H1 (cell line): ENCODE measurements at regions not wholly inside any gene's neighbourhood (a gene's known extent, or its start where the extent isn't known, plus 50 kb on each side); places are given as distances from the start of the nearest gene placed in this dataset.

Source experiments
- BCL11A ChIP-seq, 2 experiments: IDR thresholded peaks; one replicate each; pipeline ENCODE4 v1.6.1; 2011; ENCODE audit warnings: low read depth in 2 of 2, low read length in 2 of 2, mild to moderate bottlenecking in 2 of 2
- CREB1 ChIP-seq: IDR thresholded peaks from 2 replicates; pipeline ENCODE4 v1.6.1; 2012; ENCODE audit warnings: inconsistent platforms
- CTBP2 ChIP-seq: IDR thresholded peaks from 2 replicates; pipeline ENCODE4 v1.7.0; 2011; ENCODE audit warnings: borderline replicate concordance, mild to moderate bottlenecking, moderate library complexity, mixed read lengths, low read length; ENCODE audit not compliant: insufficient read depth, insufficient read length
- E2F6 ChIP-seq: IDR thresholded peaks from 2 replicates; pipeline ENCODE4 v1.6.1; 2012; ENCODE audit warnings: inconsistent platforms
- EP300 ChIP-seq, 2 experiments: IDR thresholded peaks; 1 replicate in 1 of 2; 2 replicates in 1 of 2; pipeline ENCODE4 v1.6.1; 2011 to 2012; ENCODE audit warnings: low read depth in 2 of 2, low read length in 2 of 2, mild to moderate bottlenecking in 2 of 2, borderline replicate concordance in 1 of 2, inconsistent platforms in 1 of 2, moderate library complexity in 1 of 2
- GTF2F1 ChIP-seq: IDR thresholded peaks from 2 replicates; pipeline ENCODE4 v1.6.1; 2012; ENCODE audit warnings: low read depth, low read length, improper control_type of control experiment, borderline replicate concordance
- JUND ChIP-seq: IDR thresholded peaks from 2 replicates; pipeline ENCODE4 v1.6.1; 2011; ENCODE audit warnings: mild to moderate bottlenecking, improper control_type of control experiment, low read length
- MAFK ChIP-seq: IDR thresholded peaks from 2 replicates; pipeline ENCODE4 v1.6.1; 2012; ENCODE audit warnings: low read depth, mild to moderate bottlenecking, improper control_type of control experiment, low read length
- RXRA ChIP-seq: IDR thresholded peaks from 2 replicates; pipeline ENCODE4 v1.6.1; 2011; ENCODE audit warnings: low read depth, mild to moderate bottlenecking, low read length, moderate library complexity; ENCODE audit not compliant: insufficient read depth

GRCh38 chr7:12974451-12975166 lies 287.2 kb downstream of the ARL4A start (continued):
- TF ChIP-seq CTBP2 (no peak), GTF2F1 (no peak), EP300 (IDR thresholded peaks at IDR 0.05; ENCODE audit: borderline replicate concordance in 1 of 2, low read depth in 2 of 2, low read length in 2 of 2) (no peak), RXRA (no peak), CREB1 (no peak), BCL11A (IDR thresholded peaks at IDR 0.05; ENCODE audit: low read depth in 2 of 2, low read length in 2 of 2) (no peak), E2F6 (no peak), JUND (no peak), MAFK (no peak)
